ENCODE measurements at regions not wholly inside any gene's neighbourhood (a gene's known extent, or its start where the extent isn't known, plus 50 kb on each side); places are given as distances from the start of the nearest gene placed in this dataset.

- TF ChIP-seq POLR2AphosphoS5 (IDR thresholded peaks at IDR 0.05) (no peak), REST (IDR thresholded peaks at IDR 0.05; ENCODE audit: borderline replicate concordance) (no peak), EZH2 (IDR thresholded peaks at IDR 0.05; ENCODE audit: borderline replicate concordance, insufficient read depth, low read length, poor library complexity, severe bottlenecking) (no peak), CTCF (IDR thresholded peaks at IDR 0.05; ENCODE audit: poor library complexity, severe bottlenecking) (no peak), EP300 (conservative IDR thresholded peaks at IDR 0.05; ENCODE audit: poor library complexity, severe bottlenecking) (no peak), TAF1 (IDR thresholded peaks at IDR 0.05; ENCODE audit: low read depth) (no peak), RAD21 (conservative IDR thresholded peaks at IDR 0.05) (no peak), SMC3 (conservative IDR thresholded peaks at IDR 0.05; ENCODE audit: poor library complexity) (no peak)
These were observed 122.2 kb upstream of the NAP1L1 start for GRCh38 chr12:76206677-76207072.

Measured in neural cell (in vitro differentiated cells).